Kidney (tissue), 13 donors: ENCODE measurements at regions not wholly inside any gene's neighbourhood (a gene's known extent, or its start where the extent isn't known, plus 50 kb on each side); places are given as distances from the start of the nearest gene placed in this dataset.

Experiments
- DNase-seq, 5 donors: peaks; one replicate each; pipeline ENCODE4 v3.0.0-alpha.2; 2013 to 2020
- FAIRE-seq: peaks from 2 replicates; lab custom pipeline; 2012; peaks lifted over from hg19 to GRCh38; lab: Jason Lieb, UNC
- H3K27ac ChIP-seq, 2 donors: one replicate each; pipeline ENCODE4 v1.7.0; 2013; ENCODE audit warnings: low read depth in 2 of 2, low read length in 2 of 2, inconsistent platforms in 1 of 2
- H3K27me3 ChIP-seq: one replicate; pipeline ENCODE4 v1.7.1; 2013; ENCODE audit warnings: low read length, inconsistent platforms; ENCODE audit not compliant: control insufficient read depth, insufficient read depth
- H3K36me3 ChIP-seq, 3 donors: one replicate each; pipeline versions ENCODE4 v1.7.0 to v1.7.1; 2013; ENCODE audit warnings: low read length in 3 of 3, control low read depth in 1 of 3, inconsistent platforms in 1 of 3; ENCODE audit not compliant: insufficient read depth in 3 of 3, control insufficient read depth in 2 of 3
- H3K4me1 ChIP-seq, 3 donors: one replicate each; pipeline versions ENCODE4 v1.7.0 to v1.7.1; 2013; ENCODE audit warnings: low read length in 3 of 3, inconsistent platforms in 1 of 3, low read depth in 1 of 3; ENCODE audit not compliant: control insufficient read depth in 2 of 3, insufficient read depth in 2 of 3
- H3K4me3 ChIP-seq, 3 donors: one replicate each; pipeline versions ENCODE4 v1.7.0 to v1.8.1; 2013; ENCODE audit warnings: low read length in 3 of 3, control low read depth in 1 of 3, inconsistent platforms in 1 of 3
- H3K9ac ChIP-seq, 3 donors: one replicate each; pipeline versions ENCODE4 v1.7.0 to v1.7.1; 2013; ENCODE audit warnings: low read length in 3 of 3, control low read depth in 1 of 3, inconsistent platforms in 1 of 3
- H3K9me3 ChIP-seq, 3 donors: one replicate each; pipeline versions ENCODE4 v1.7.0 to v1.7.1; 2013; ENCODE audit warnings: low read length in 3 of 3, control low read depth in 1 of 3, inconsistent platforms in 1 of 3; ENCODE audit not compliant: control insufficient read depth in 2 of 3, insufficient read depth in 1 of 3
- intact Hi-C: fragments of 100-400 bp; cut with DNase I; formaldehyde crosslinking; loops from one replicate; pipeline ENCODE4 v1.11.1; 2022
- TF ChIP-seq, protein P1 (sequence below): IDR thresholded peaks from 3 replicates; pipeline ENCODE4 v1.5.1; 2012; ENCODE audit warnings: mild to moderate bottlenecking, moderate library complexity, borderline replicate concordance; ENCODE audit not compliant: insufficient read depth; ENCODE audit errors: extremely low read depth
- donor health status: control.
- donor health status: control.
- donor health status: control.
- donor health status: control.
- donor health status: control.
- donor health status: DM: yes; HTN: yes; CAD: no.
- donor health status: Normal renal cell carcinoma (clear cell type).

DNA sequence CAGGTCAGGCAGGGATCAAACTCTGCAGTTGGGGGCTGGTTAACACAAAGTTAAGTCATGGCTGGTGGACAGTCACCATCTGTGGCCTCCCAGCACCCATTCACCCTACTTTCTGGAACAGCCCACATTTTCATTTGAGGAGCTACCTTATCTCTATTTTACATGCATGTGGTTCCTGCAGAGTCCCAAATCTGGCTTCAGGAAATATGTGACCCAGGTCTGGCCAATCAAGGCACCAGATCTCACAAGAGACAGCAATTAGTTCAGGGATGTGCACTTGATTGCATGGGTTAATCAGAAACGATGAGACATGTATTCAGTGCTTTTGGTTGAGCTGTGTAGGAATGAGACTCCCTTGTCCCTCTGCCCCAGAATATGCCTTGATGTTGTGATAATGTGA lies 170.9 kb downstream of the NR2F2 start:
- intact Hi-C loops: no loop called here
- TF ChIP-seq, protein P1, sequence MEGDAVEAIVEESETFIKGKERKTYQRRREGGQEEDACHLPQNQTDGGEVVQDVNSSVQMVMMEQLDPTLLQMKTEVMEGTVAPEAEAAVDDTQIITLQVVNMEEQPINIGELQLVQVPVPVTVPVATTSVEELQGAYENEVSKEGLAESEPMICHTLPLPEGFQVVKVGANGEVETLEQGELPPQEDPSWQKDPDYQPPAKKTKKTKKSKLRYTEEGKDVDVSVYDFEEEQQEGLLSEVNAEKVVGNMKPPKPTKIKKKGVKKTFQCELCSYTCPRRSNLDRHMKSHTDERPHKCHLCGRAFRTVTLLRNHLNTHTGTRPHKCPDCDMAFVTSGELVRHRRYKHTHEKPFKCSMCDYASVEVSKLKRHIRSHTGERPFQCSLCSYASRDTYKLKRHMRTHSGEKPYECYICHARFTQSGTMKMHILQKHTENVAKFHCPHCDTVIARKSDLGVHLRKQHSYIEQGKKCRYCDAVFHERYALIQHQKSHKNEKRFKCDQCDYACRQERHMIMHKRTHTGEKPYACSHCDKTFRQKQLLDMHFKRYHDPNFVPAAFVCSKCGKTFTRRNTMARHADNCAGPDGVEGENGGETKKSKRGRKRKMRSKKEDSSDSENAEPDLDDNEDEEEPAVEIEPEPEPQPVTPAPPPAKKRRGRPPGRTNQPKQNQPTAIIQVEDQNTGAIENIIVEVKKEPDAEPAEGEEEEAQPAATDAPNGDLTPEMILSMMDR: no peak
- Histone ChIP-seq H3K9me3 (no peaks in the 10 kb centered on the region), H3K27me3 (no peaks in the 10 kb centered on the region), H3K4me3 (no peak overlapping the region), H3K27ac (no peak overlapping the region), H3K36me3 (no peaks in the 10 kb centered on the region), H3K4me1 (no peaks in the 10 kb centered on the region), H3K9ac (no peak overlapping the region)
- no peak for DNase-seq
- no peak for FAIRE-seq

DNA sequence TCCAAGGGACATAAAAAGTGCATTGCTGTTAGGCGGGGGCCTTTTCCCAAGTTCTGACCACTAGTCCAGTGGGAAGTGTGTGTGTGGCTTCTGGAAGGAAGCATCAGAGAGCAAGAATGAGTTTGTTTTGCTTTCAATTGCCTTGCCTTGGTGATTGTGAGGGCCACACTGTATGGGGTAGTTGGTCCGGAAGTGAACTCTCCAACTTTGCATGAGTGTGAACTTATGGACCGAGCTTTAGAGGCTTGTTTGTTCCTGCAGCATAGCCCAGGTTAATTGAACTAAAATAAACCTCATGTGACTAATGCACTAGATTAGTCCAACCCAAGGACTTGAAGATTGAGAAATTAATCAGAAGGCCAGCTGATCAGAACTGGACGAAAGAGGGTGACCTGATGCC lies 171.7 kb downstream of the NR2F2 start:
- Histone ChIP-seq H3K4me3 (no peak overlapping the region), H3K36me3 (no peaks in the 10 kb centered on the region), H3K9me3 (no peaks in the 10 kb centered on the region), H3K4me1 (no peaks in the 10 kb centered on the region), H3K27ac (no peak overlapping the region), H3K9ac (no peak overlapping the region), H3K27me3 (no peaks in the 10 kb centered on the region)
- intact Hi-C loops: no loop called here
- FAIRE-seq: no peak
- no peak for DNase-seq
- TF ChIP-seq, protein P1: no peak

DNA sequence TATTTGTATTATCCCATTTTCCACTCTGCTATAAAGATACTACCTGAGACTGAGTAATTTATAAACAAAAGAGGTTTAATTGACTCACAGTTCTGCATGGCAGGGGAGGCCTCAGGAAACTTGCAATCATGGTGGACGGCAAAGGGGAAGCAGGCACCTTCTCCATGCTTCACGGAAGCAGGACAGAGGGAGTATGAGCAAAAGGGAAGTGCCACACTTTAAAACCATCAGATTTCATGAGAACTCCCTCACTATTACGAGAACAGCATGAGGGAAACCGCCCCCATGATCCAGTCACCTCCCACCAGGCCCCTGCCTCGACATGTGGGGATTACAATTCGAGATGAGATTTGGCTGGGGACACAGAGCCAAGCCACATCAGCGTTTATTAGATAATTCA lies 172.8 kb downstream of the NR2F2 start:
- intact Hi-C loops: no loop called here
- TF ChIP-seq, protein P1: no peak
- Histone ChIP-seq H3K36me3 (no peaks in the 10 kb centered on the region), H3K9ac (no peak overlapping the region), H3K9me3 (no peaks in the 10 kb centered on the region), H3K27me3 (no peaks in the 10 kb centered on the region), H3K27ac (no peak overlapping the region), H3K4me1 (no peaks in the 10 kb centered on the region), H3K4me3 (no peak overlapping the region)
- no peak for FAIRE-seq
- DNase-seq: no peak

DNA sequence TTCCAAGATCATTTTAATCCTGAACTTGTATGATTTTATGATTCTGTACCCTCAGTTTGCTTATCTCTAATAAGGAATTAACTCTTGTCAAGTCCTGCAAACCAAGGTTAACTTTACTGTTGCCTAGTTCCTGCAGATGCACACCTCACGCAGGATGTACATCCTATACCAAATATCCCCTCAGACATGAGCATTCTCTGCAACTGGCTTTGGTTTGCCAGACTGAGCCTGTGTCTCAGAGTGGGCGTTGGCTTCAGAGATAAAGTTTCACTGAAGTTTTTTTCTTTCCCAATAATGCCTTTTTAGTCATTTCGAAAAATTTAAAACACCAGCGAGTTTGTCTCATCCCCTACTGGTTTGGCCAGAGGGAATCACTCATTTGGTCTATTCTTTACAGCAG lies 173.9 kb downstream of the NR2F2 start:
- no peak for FAIRE-seq
- no peaks in the 10 kb centered on the region for H3K27me3 ChIP-seq

More for the DNA sequence above, 173.9 kb downstream of the NR2F2 start:
- TF ChIP-seq, protein P1: no peak
- no peak overlapping the region for H3K4me3 ChIP-seq
- DNase-seq: no peak
- H3K27ac ChIP-seq: no peak overlapping the region
- no peak overlapping the region for H3K9ac ChIP-seq
- H3K36me3 ChIP-seq: no peaks in the 10 kb centered on the region
- no peaks in the 10 kb centered on the region for H3K4me1 ChIP-seq
- intact Hi-C loops: no loop called here
- H3K9me3 ChIP-seq: no peaks in the 10 kb centered on the region
